Retinal pigment epithelial cell (primary cell): ENCODE measurements at regions not wholly inside any gene's neighbourhood (a gene's known extent, or its start where the extent isn't known, plus 50 kb on each side); places are given as distances from the start of the nearest gene placed in this dataset.

ENCODE experiments used
- DNase-seq: peaks from one replicate; pipeline ENCODE4 v3.0.0-alpha.2; 2010; ENCODE audit warnings: low read depth
- H3K4me3 ChIP-seq: 2 replicates; pipeline ENCODE4 v1.5.1; 2011; ENCODE audit warnings: mild to moderate bottlenecking, low read length, control low read depth, moderate library complexity
- TF ChIP-seq, protein P1 (sequence below): conservative IDR thresholded peaks from 2 replicates; pipeline ENCODE4 v1.5.1; 2011; ENCODE audit warnings: low read depth, low read length, control low read depth, inconsistent platforms

DNA sequence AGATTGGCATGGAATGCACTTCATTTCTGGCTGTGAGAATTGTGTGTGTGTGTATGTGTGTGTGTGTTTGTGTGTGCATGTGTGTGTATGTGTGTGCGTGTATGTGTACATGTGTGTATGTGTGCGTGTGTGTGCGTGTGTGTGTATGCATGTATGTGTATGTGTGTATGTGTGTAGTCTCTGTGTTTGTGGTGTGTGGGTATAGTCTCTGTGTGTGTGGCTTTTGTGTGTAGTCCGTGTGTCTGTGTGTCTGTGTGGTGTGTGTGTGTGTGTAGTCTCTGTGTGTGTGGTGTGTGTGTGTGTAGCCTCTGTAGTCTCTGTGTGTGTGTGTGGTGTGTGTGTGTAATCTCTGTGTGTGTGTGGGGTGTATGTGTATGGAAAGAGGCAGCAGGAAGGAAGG, 247.3 kb upstream of the SOX11 start:
- TF ChIP-seq, protein P1, sequence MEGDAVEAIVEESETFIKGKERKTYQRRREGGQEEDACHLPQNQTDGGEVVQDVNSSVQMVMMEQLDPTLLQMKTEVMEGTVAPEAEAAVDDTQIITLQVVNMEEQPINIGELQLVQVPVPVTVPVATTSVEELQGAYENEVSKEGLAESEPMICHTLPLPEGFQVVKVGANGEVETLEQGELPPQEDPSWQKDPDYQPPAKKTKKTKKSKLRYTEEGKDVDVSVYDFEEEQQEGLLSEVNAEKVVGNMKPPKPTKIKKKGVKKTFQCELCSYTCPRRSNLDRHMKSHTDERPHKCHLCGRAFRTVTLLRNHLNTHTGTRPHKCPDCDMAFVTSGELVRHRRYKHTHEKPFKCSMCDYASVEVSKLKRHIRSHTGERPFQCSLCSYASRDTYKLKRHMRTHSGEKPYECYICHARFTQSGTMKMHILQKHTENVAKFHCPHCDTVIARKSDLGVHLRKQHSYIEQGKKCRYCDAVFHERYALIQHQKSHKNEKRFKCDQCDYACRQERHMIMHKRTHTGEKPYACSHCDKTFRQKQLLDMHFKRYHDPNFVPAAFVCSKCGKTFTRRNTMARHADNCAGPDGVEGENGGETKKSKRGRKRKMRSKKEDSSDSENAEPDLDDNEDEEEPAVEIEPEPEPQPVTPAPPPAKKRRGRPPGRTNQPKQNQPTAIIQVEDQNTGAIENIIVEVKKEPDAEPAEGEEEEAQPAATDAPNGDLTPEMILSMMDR: no peak
- H3K4me3 ChIP-seq: no peak overlapping the region
- no peak for DNase-seq

DNA sequence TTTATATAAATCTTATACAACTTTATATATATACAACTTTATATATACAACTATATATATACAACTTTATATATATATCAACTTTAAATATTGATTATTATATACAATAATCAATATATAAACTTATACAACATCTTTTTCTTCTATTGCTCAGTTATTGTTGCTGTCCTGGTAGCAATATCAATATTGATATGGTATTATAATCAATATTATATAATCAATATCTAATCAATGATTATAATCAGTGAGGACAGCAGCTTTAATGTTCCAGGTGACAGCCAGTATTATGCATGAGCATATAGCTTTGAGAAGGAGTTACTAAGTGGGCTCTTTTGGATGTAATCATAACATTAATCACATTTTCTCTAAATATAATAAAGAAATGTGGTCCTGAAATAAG, 242.3 kb upstream of the SOX11 start:
- H3K4me3 ChIP-seq: no peak overlapping the region
- TF ChIP-seq, protein P1: no peak
- no peak for DNase-seq

DNA sequence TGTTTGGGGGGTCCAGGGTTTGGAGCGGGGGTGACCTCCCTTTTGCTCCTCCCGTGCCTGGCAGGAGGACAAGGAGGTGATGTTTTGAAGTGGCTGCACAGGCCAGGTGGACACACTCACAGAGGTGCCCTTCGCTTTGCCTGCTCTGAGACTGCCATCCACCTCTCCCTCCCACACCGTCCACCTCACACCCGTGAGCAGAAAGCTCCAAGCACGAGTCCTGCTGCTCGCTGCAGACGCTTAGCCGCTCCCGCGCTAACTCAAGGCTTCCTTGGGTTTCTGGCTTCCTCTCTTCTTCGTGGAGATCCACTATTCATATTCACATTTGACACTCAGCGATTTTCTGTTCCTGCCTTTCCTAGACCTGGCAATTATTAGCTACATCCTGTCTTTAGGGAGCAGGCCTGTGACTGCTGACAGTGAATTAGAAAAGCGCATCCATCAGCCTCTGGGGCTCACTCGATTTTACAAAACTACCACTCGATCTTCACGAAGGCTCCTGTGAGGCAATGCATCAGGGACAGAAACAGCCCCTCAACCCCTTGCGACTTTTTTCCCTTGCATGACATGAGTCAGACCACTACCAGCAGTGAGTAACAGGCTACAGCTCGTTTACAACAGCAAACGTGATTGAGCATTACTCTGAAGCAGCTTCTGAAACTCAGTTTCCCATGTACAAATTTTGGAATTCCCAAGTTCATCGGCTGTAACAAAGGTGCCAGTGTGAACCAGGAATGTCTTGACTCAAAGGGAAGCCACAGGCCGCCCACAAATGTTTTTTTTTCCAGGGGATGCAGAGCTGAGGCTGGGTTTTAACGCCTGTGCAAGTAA, 238.7 kb upstream of the SOX11 start:
- TF ChIP-seq, protein P1: no peak
- peak; percentile 79 for DNase-seq
- no peak overlapping the region for H3K4me3 ChIP-seq

DNA sequence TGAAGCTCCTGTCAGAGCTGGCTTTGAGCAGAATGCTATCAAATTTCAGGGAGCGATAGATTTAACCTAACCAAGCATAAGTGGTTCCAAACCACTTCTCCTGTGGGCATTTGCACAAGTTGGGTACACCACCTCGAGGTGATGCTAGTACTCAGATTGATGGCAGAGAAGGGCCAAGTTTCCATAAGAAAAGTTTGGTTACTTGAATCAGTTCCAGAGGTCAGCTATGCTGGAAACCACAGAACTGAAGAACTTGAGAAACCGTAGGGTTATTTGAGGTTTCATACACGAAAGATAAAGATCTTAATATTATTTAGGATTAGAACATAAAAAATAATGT, 238.2 kb upstream of the SOX11 start:
- TF ChIP-seq, protein P1: no peak
- peak; percentile 92 for DNase-seq
- no peak overlapping the region for H3K4me3 ChIP-seq

DNA sequence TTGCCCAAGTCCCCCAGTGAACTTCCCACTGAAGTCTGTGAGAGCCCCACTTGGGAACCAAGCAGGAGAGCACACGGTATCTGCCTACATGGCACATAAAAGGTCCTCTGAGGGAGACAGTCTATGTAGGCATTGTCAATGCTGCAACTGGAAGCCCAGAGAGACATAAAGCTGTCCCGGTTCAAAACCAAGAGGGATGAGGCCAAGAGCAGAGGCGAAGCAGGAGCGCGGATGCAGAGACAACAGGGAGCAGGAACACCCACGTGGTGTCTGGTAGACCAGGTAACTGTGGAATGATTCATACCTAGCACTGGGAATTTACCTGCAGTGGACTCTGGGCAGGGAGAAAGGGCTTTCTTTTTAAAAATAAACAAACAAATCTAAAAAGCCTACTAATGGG, 233.1 kb upstream of the SOX11 start:
- TF ChIP-seq, protein P1: no peak
- no peak for DNase-seq
- no peak overlapping the region for H3K4me3 ChIP-seq

DNA sequence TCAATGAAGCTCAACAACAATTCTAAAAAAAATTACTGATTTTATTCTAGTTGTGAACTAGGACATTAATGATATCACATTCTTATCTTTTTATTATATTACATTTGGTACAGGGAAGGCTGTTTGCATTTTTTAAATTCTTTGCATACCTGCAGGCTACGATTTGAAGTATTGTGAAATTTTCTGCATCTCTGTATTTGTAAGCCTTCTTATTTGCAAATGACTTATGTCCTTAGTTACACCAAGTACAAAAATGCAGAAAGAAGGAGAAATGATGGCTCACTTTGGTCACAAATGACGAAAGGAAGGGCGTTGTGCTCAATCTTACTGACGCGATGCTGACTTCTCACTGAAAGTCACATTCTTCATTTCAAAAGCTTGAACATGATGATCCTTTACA, 227.5 kb upstream of the SOX11 start:
- TF ChIP-seq, protein P1: no peak
- no peak overlapping the region for H3K4me3 ChIP-seq
- peak; percentile 62 for DNase-seq

DNA sequence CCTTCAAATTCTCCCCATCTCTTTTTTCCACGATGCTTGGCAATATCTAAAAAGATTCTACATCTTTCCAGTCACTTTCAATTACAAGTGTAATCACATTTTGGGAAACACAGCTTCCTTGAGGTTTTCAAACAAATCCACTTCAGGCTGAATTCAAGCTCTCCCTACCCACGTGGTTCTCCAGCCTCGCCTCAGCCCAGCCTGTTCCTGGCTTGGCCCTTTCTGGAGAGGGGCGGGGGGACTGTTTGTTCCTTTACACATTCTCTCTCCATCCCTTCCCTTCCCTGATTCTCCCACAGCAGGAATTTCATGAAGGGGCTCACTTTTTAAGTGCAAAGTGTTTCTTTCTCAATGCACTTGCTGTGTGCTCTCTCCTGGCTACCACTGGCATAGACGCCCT, 226.3 kb upstream of the SOX11 start:
- DNase-seq: no peak
- H3K4me3 ChIP-seq: no peak overlapping the region

More for the DNA sequence above, 226.3 kb upstream of the SOX11 start:
- TF ChIP-seq, protein P1: no peak
